Caco-2 (cell line): ENCODE measurements at regions not wholly inside any gene's neighbourhood (a gene's known extent, or its start where the extent isn't known, plus 50 kb on each side); places are given as distances from the start of the nearest gene placed in this dataset.

Source experiments
- BruUV-seq: library from RNA; stranded (reverse); fragments of 400-500 nt; replicated peaks from 2 replicates; lab custom pipeline; 2021; lab: Mats Ljungman, UMichigan
- CTCF ChIA-PET: fragments of 300-600 bp; sonication (Branson Sonifier 250); formaldehyde crosslinking; loops from one replicate; lab custom pipeline; 2022; ENCODE audit warnings: antibody characterized with exemption; lab: Charles Lee
- POLR2A ChIA-PET: fragments of 300-600 bp; sonication (Branson Sonifier 250); formaldehyde crosslinking; loops from one replicate; lab custom pipeline; 2022; ENCODE audit warnings: antibody characterized with exemption; lab: Charles Lee
- DNase-seq, 2 experiments: peaks; one replicate each; pipeline versions ENCODE4 v3.0.0 to v3.0.0-alpha.2; 2020 to 2022
- H3K27me3 ChIP-seq: replicated peaks from 2 replicates; pipeline ENCODE4 v1.6.0; 2011; ENCODE audit warnings: low read length; ENCODE audit not compliant: control insufficient read depth, insufficient read depth
- H3K36me3 ChIP-seq: 2 replicates; pipeline ENCODE4 v1.5.1; 2011; ENCODE audit warnings: low read length; ENCODE audit not compliant: control insufficient read depth, insufficient read depth
- H3K4me1 ChIP-seq: fragments of 250-450 bp; sonication (Bioruptor Pico); 2 replicates; pipeline ENCODE4 v1.5.1; 2020; ENCODE audit warnings: mild to moderate bottlenecking
- H3K4me3 ChIP-seq: 2 replicates; pipeline ENCODE4 v1.5.1; 2011; ENCODE audit warnings: low read depth, mild to moderate bottlenecking, control low read depth, low read length
- H3K9me3 ChIP-seq: fragments of 250-450 bp; sonication (Bioruptor Pico); 2 replicates; pipeline ENCODE4 v1.5.1; 2020; ENCODE audit warnings: mild to moderate bottlenecking, moderate library complexity
- H3K27ac Mint-ChIP-seq: one replicate; pipeline ENCODE4 v1.8.0; 2022; ENCODE audit warnings: mixed read lengths; ENCODE audit not compliant: unreplicated experiment
- H3K27me3 Mint-ChIP-seq: one replicate; pipeline ENCODE4 v1.8.0; 2022; ENCODE audit warnings: mixed read lengths; ENCODE audit not compliant: insufficient read depth, unreplicated experiment
- H3K36me3 Mint-ChIP-seq: one replicate; pipeline ENCODE4 v1.8.0; 2022; ENCODE audit warnings: mild to moderate bottlenecking, mixed read lengths; ENCODE audit not compliant: insufficient read depth, unreplicated experiment
- H3K4me1 Mint-ChIP-seq: one replicate; pipeline ENCODE4 v1.8.0; 2022; ENCODE audit warnings: low read depth, mixed read lengths; ENCODE audit not compliant: unreplicated experiment
- H3K4me3 Mint-ChIP-seq: one replicate; pipeline ENCODE4 v1.8.0; 2022; ENCODE audit warnings: mild to moderate bottlenecking, moderate library complexity, mixed read lengths; ENCODE audit not compliant: unreplicated experiment
- H3K9me3 Mint-ChIP-seq: one replicate; pipeline ENCODE4 v1.8.0; 2022; ENCODE audit warnings: mixed read lengths; ENCODE audit not compliant: unreplicated experiment
- intact Hi-C: fragments of 100-400 bp; cut with micrococcal nuclease; formaldehyde crosslinking; loops from one replicate; pipeline ENCODE4 v1.10.0; 2022; ENCODE audit not compliant: unreplicated experiment
- TF ChIP-seq, protein P1 (sequence below), 2 experiments: fragments of 200-600 bp in 1 of 2; IDR thresholded peaks; 1 replicate in 1 of 2; 2 replicates in 1 of 2; pipeline versions ENCODE4 v1.5.1 to v1.8.0; 2011 to 2022; ENCODE audit warnings: antibody characterized with exemption in 1 of 2, control low read depth in 1 of 2, inconsistent platforms in 1 of 2, low read depth in 1 of 2, low read length in 1 of 2, mild to moderate bottlenecking in 1 of 2, moderate library complexity in 1 of 2; ENCODE audit not compliant: insufficient read depth in 1 of 2, severe bottlenecking in 1 of 2, unreplicated experiment in 1 of 2

DNA sequence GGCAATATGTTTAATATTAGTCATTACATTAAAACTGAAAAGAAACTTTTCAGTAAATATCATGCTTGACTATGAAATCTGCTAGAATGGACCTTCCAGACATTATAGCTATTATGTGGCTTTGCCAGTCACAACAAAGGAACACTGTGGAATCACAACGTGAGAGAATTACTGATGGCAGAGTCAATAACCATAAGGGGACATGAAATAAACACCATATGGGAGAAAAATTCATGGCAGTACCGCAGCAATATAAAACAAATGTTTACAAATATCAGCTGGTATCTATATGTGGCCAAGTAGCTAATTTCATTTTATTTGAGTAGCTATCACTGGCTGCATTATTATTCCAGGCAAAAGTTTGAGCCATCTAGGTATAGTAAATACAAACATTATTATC lies 1818.6 kb downstream of the PCDH9 start:
- DNase-seq = no peak
- Mint-ChIP-seq H3K4me3 (no peak overlapping the region), H3K27ac (no peak overlapping the region), H3K36me3 (no peaks in the 10 kb centered on the region), H3K27me3 (no peaks in the 10 kb centered on the region), H3K9me3 (no peaks in the 10 kb centered on the region), H3K4me1 (no peaks in the 10 kb centered on the region)
- no peaks in the 10 kb centered on the region for H3K9me3 ChIP-seq
- TF ChIP-seq, protein P1, sequence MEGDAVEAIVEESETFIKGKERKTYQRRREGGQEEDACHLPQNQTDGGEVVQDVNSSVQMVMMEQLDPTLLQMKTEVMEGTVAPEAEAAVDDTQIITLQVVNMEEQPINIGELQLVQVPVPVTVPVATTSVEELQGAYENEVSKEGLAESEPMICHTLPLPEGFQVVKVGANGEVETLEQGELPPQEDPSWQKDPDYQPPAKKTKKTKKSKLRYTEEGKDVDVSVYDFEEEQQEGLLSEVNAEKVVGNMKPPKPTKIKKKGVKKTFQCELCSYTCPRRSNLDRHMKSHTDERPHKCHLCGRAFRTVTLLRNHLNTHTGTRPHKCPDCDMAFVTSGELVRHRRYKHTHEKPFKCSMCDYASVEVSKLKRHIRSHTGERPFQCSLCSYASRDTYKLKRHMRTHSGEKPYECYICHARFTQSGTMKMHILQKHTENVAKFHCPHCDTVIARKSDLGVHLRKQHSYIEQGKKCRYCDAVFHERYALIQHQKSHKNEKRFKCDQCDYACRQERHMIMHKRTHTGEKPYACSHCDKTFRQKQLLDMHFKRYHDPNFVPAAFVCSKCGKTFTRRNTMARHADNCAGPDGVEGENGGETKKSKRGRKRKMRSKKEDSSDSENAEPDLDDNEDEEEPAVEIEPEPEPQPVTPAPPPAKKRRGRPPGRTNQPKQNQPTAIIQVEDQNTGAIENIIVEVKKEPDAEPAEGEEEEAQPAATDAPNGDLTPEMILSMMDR (IDR thresholded peaks at IDR 0.05; ENCODE audit: insufficient read depth in 1 of 2, low read depth in 1 of 2, low read length in 1 of 2, severe bottlenecking in 1 of 2, unreplicated experiment in 1 of 2) = no peak
- intact Hi-C loops = no loop called here
- H3K4me3 ChIP-seq = no peak overlapping the region
- ChIA-PET POLR2A (no interaction called here), CTCF (no interaction called here)
- H3K36me3 ChIP-seq = no peaks in the 10 kb centered on the region
- H3K27me3 ChIP-seq = no peaks in the 10 kb centered on the region
- no peaks in the 10 kb centered on the region for H3K4me1 ChIP-seq
- no TSS peak for BruUV-seq

DNA sequence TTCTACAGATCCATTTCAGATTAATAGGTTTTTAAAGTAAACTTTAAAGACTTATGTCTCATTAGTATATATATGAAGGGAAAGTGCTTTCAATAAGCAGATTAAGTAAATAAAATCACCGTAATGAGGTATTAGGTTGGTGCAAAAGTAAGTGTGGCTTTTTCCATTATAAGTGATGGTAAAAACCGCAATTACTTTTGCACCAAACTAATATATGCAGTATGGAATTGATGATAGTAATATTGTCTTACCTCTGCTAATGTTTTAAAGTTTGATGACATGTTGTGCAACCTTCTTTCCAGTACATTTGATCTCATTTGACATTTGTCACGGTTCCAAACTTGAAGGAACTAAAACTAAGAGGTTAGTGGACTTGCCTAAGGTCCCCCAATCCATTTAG lies 1819.3 kb downstream of the PCDH9 start:
- no peaks in the 10 kb centered on the region for H3K9me3 Mint-ChIP-seq
- no peaks in the 10 kb centered on the region for H3K27me3 Mint-ChIP-seq
- CTCF ChIA-PET = no interaction called here
- Histone ChIP-seq H3K36me3 (no peaks in the 10 kb centered on the region), H3K4me3 (no peak overlapping the region), H3K27me3 (no peaks in the 10 kb centered on the region), H3K9me3 (no peaks in the 10 kb centered on the region), H3K4me1 (no peaks in the 10 kb centered on the region)
- H3K4me3 Mint-ChIP-seq = no peak overlapping the region
- no peaks in the 10 kb centered on the region for H3K4me1 Mint-ChIP-seq
- no peak for DNase-seq
- POLR2A ChIA-PET = no interaction called here
- no peaks in the 10 kb centered on the region for H3K36me3 Mint-ChIP-seq
- no TSS peak for BruUV-seq
- no peak overlapping the region for H3K27ac Mint-ChIP-seq
- intact Hi-C loops = no loop called here
- TF ChIP-seq, protein P1 (IDR thresholded peaks at IDR 0.05; ENCODE audit: insufficient read depth in 1 of 2, low read depth in 1 of 2, low read length in 1 of 2, severe bottlenecking in 1 of 2, unreplicated experiment in 1 of 2) = no peak

DNA sequence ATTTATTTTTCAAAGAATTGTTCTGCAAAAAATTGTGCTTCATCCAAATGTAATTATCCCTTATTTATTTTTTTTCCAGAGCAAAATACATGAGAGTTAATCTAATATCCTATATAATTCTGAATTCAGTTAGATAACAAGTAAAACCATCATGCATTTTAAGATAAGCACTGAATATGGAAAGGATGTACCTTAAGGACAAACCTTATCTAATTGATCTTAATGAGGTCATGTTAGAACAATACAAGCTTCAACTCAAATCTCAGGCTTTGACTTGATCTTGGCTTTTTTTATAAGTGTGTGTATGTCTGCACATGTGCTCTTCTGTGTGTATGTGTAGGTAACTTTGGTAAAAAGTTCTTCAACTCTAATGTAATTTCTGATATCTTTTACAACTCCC lies 1828.8 kb downstream of the PCDH9 start:
- H3K27me3 ChIP-seq = no peaks in the 10 kb centered on the region
- Mint-ChIP-seq H3K4me1 (peaks cover 7% of the 10 kb centered on the region), H3K27ac (no peak overlapping the region), H3K4me3 (no peak overlapping the region), H3K27me3 (no peaks in the 10 kb centered on the region), H3K9me3 (peaks cover 10% of the 10 kb centered on the region), H3K36me3 (no peaks in the 10 kb centered on the region)
- POLR2A ChIA-PET = no interaction called here
- CTCF ChIA-PET = no interaction called here
- TF ChIP-seq, protein P1 (IDR thresholded peaks at IDR 0.05; ENCODE audit: insufficient read depth in 1 of 2, low read depth in 1 of 2, low read length in 1 of 2, severe bottlenecking in 1 of 2, unreplicated experiment in 1 of 2) = no peak
- no peaks in the 10 kb centered on the region for H3K9me3 ChIP-seq
- intact Hi-C loops = no loop called here
- no TSS peak for BruUV-seq
- no peaks in the 10 kb centered on the region for H3K36me3 ChIP-seq
- H3K4me1 ChIP-seq = peaks cover 3% of the 10 kb centered on the region; the same call in 1 of the 2 replicates
- H3K4me3 ChIP-seq = no peak overlapping the region
- DNase-seq = no peak
